Body of pancreas (tissue), 4 donors: ENCODE measurements at regions not wholly inside any gene's neighbourhood (a gene's known extent, or its start where the extent isn't known, plus 50 kb on each side); places are given as distances from the start of the nearest gene placed in this dataset.

ENCODE experiments used
- CTCF ChIP-seq, 7 experiments: fragments of 450-650 bp in 4 of 7; fragments of 200-600 bp in 3 of 7; sonication (generic) in 3 of 7; IDR thresholded peaks; one replicate each; pipeline ENCODE4 v1.5.1; 2016 to 2019; ENCODE audit warnings: antibody characterized with exemption in 7 of 7
- POLR2A ChIP-seq, 3 donors: fragments of 450-650 bp; IDR thresholded peaks; one replicate each; pipeline ENCODE4 v1.6.1; 2016; ENCODE audit warnings: antibody characterized with exemption in 3 of 3, mild to moderate bottlenecking in 2 of 3

GRCh38 chr1:60747353-60747752, 335.0 kb upstream of the NFIA start:
- TF ChIP-seq CTCF (IDR thresholded peaks at IDR 0.05) = no peak
- no peak for TF ChIP-seq POLR2A (IDR thresholded peaks at IDR 0.05)
